Keratinocyte (primary cell): ENCODE measurements at regions not wholly inside any gene's neighbourhood (a gene's known extent, or its start where the extent isn't known, plus 50 kb on each side); places are given as distances from the start of the nearest gene placed in this dataset.

ENCODE experiments used
- DNase-seq: peaks from one replicate; pipeline ENCODE4 v3.0.0-alpha.2; 2011; ENCODE audit warnings: low read depth, missing footprints, low spot score
- FAIRE-seq: peaks from 2 replicates; lab custom pipeline; 2011; peaks lifted over from hg19 to GRCh38; lab: Jason Lieb, UNC
- H2AFZ ChIP-seq: 2 replicates; pipeline ENCODE4 v1.6.0; 2012; ENCODE audit warnings: low read length, control low read depth, inconsistent platforms; ENCODE audit not compliant: control insufficient read depth
- H3K27ac ChIP-seq: 2 replicates; pipeline ENCODE4 v1.5.1; 2011; ENCODE audit warnings: low read length; ENCODE audit not compliant: control insufficient read depth, insufficient read depth
- H3K27me3 ChIP-seq: 3 replicates; pipeline ENCODE4 v1.6.0; 2011; ENCODE audit warnings: low read length; ENCODE audit not compliant: control insufficient read depth, insufficient read depth; ENCODE audit errors: extremely low read depth
- H3K36me3 ChIP-seq, 2 experiments: 2 replicates in 1 of 2; 3 replicates in 1 of 2; pipeline ENCODE4 v1.5.1; 2011; ENCODE audit warnings: low read length in 2 of 2, mild to moderate bottlenecking in 1 of 2; ENCODE audit not compliant: control insufficient read depth in 2 of 2, insufficient read depth in 2 of 2; ENCODE audit errors: extremely low read depth in 1 of 2
- H3K4me1 ChIP-seq: 3 replicates; pipeline ENCODE4 v1.5.1; 2011; ENCODE audit warnings: low read length; ENCODE audit not compliant: control insufficient read depth, insufficient read depth; ENCODE audit errors: extremely low read depth
- H3K4me2 ChIP-seq: 3 replicates; pipeline ENCODE4 v1.6.0; 2011; ENCODE audit warnings: low read depth, low read length; ENCODE audit not compliant: control insufficient read depth, insufficient read depth; ENCODE audit errors: extremely low read depth
- H3K4me3 ChIP-seq, 3 experiments: fragments of 200-600 bp in 1 of 3; sonication (generic) in 1 of 3; 2 replicates in 2 of 3; 3 replicates in 1 of 3; pipeline ENCODE4 v1.5.1; 2011 to 2016; ENCODE audit warnings: low read length in 3 of 3, mild to moderate bottlenecking in 3 of 3, control low read depth in 2 of 3, inconsistent platforms in 1 of 3, low read depth in 1 of 3, mixed read lengths in 1 of 3, mixed run types in 1 of 3, moderate library complexity in 1 of 3; ENCODE audit not compliant: control insufficient read depth in 2 of 3, insufficient read depth in 2 of 3; ENCODE audit errors: extremely low read depth in 1 of 3
- H3K79me2 ChIP-seq: 2 replicates; pipeline ENCODE4 v1.6.0; 2012; ENCODE audit warnings: low read length; ENCODE audit not compliant: control insufficient read depth, insufficient read depth
- H3K9ac ChIP-seq: 3 replicates; pipeline ENCODE4 v1.6.0; 2011; ENCODE audit warnings: low read length; ENCODE audit not compliant: control insufficient read depth, insufficient read depth; ENCODE audit errors: extremely low read depth
- H3K9me1 ChIP-seq: 3 replicates; pipeline ENCODE4 v1.6.0; 2011; ENCODE audit warnings: low read length; ENCODE audit not compliant: control insufficient read depth, insufficient read depth; ENCODE audit errors: extremely low read depth
- H3K9me3 ChIP-seq: 2 replicates; pipeline ENCODE4 v1.5.1; 2012; ENCODE audit warnings: low read depth, low read length; ENCODE audit not compliant: control insufficient read depth
- H4K20me1 ChIP-seq: 3 replicates; pipeline ENCODE4 v1.6.0; 2011; ENCODE audit warnings: low read length; ENCODE audit not compliant: control insufficient read depth, insufficient read depth; ENCODE audit errors: extremely low read depth
- EZH2 ChIP-seq: IDR thresholded peaks from one replicate; pipeline ENCODE4 v1.6.1; 2012; ENCODE audit warnings: inconsistent platforms, mild to moderate bottlenecking, low read length, moderate library complexity
- dilution Hi-C: fragments of 300-500 bp; cut with MboI; formaldehyde crosslinking; loops from one replicate; pipeline ENCODE4 v1.7.0; 2020; ENCODE audit warnings: low sequenced_read_pairs; ENCODE audit not compliant: extremely low pct_ligation_motif_present
- TF ChIP-seq, protein P1 (sequence below), 3 experiments: IDR thresholded peaks in 1 of 3; conservative IDR thresholded peaks in 1 of 3; optimal IDR thresholded peaks in 1 of 3; 2 replicates in 2 of 3; 3 replicates in 1 of 3; pipeline versions ENCODE3 to v1.5.1; 2011; ENCODE audit warnings: low read length in 3 of 3, mild to moderate bottlenecking in 3 of 3, moderate library complexity in 2 of 3, control low read depth in 1 of 3, inconsistent platforms in 1 of 3; ENCODE audit not compliant: insufficient read depth in 2 of 3; ENCODE audit errors: extremely low read depth in 1 of 3

DNA sequence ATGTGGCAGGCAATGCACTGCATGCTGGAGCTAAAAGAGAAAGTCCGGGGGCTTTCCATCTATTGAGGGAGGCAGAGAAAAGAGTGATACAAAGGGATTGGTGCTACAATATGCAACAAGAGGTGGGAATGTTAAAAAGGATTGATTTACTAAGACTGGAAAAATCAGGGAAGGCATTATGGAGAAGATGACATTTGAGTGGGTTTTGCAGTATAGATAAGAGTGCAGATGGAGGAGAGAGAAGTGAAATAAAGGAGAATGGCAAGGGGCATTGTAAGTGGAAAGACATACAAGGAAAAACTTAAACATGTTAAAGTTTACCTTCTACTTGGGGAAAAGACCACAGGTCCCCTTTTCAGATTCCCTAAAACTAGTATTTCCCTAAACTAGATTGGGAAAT, 399.4 kb downstream of the KCNRG start:
- H2AFZ ChIP-seq: no peak overlapping the region
- no peak overlapping the region for H3K9ac ChIP-seq
- H3K9me3 ChIP-seq: no peaks in the 10 kb centered on the region
- H3K4me2 ChIP-seq: no peak overlapping the region
- H3K4me1 ChIP-seq: peaks cover 18% of the 10 kb centered on the region
- H4K20me1 ChIP-seq: no peaks in the 10 kb centered on the region
- dilution Hi-C loops: no loop called here
- H3K27me3 ChIP-seq: no peaks in the 10 kb centered on the region
- H3K79me2 ChIP-seq: no peaks in the 10 kb centered on the region
- no peaks in the 10 kb centered on the region for H3K9me1 ChIP-seq
- no peak for FAIRE-seq
- H3K27ac ChIP-seq: no peak overlapping the region
- no peak for DNase-seq
- H3K36me3 ChIP-seq: no peaks in the 10 kb centered on the region
- TF ChIP-seq EZH2: no peak
- TF ChIP-seq, protein P1, sequence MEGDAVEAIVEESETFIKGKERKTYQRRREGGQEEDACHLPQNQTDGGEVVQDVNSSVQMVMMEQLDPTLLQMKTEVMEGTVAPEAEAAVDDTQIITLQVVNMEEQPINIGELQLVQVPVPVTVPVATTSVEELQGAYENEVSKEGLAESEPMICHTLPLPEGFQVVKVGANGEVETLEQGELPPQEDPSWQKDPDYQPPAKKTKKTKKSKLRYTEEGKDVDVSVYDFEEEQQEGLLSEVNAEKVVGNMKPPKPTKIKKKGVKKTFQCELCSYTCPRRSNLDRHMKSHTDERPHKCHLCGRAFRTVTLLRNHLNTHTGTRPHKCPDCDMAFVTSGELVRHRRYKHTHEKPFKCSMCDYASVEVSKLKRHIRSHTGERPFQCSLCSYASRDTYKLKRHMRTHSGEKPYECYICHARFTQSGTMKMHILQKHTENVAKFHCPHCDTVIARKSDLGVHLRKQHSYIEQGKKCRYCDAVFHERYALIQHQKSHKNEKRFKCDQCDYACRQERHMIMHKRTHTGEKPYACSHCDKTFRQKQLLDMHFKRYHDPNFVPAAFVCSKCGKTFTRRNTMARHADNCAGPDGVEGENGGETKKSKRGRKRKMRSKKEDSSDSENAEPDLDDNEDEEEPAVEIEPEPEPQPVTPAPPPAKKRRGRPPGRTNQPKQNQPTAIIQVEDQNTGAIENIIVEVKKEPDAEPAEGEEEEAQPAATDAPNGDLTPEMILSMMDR (optimal IDR thresholded peaks at IDR 0.05 in 1 of 3, IDR thresholded peaks at IDR 0.05 in 1 of 3, conservative IDR thresholded peaks at IDR 0.05 in 1 of 3; ENCODE audit: extremely low read depth in 1 of 3, insufficient read depth in 2 of 3, low read length in 3 of 3): no peak
- H3K4me3 ChIP-seq: no peak overlapping the region

DNA sequence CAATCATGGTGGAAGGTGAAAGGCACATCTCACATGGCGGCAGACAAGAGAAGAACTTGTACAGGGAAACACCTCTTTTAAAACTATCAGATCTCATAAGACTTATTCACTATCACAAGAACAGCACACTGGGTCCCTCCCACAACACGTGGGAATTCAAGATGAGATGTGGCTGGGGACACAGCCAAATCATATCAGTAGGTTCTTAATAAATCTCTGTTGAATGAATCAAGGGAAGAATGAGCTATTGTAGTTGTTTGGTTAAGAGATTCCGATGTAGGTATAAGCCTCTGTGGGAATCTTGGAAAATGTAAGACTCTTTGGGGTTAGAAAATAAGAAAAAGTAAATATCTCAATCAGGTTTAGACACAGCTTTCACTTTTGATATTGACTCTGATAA, 400.2 kb downstream of the KCNRG start:
- Histone ChIP-seq H4K20me1 (no peaks in the 10 kb centered on the region), H3K27me3 (no peaks in the 10 kb centered on the region), H3K36me3 (no peaks in the 10 kb centered on the region), H3K9ac (no peak overlapping the region), H2AFZ (no peak overlapping the region), H3K4me3 (no peak overlapping the region), H3K27ac (no peak overlapping the region), H3K79me2 (no peaks in the 10 kb centered on the region), H3K4me2 (no peak overlapping the region), H3K4me1 (peaks cover 18% of the 10 kb centered on the region), H3K9me3 (no peaks in the 10 kb centered on the region), H3K9me1 (no peaks in the 10 kb centered on the region)
- dilution Hi-C loops: no loop called here
- DNase-seq (no peak), FAIRE-seq (no peak)
- TF ChIP-seq, protein P1 (optimal IDR thresholded peaks at IDR 0.05 in 1 of 3, IDR thresholded peaks at IDR 0.05 in 1 of 3, conservative IDR thresholded peaks at IDR 0.05 in 1 of 3; ENCODE audit: extremely low read depth in 1 of 3, insufficient read depth in 2 of 3, low read length in 3 of 3): no peak
- no peak for TF ChIP-seq EZH2
